ENCODE measurements at regions not wholly inside any gene's neighbourhood (a gene's known extent, or its start where the extent isn't known, plus 50 kb on each side); places are given as distances from the start of the nearest gene placed in this dataset.

DNA sequence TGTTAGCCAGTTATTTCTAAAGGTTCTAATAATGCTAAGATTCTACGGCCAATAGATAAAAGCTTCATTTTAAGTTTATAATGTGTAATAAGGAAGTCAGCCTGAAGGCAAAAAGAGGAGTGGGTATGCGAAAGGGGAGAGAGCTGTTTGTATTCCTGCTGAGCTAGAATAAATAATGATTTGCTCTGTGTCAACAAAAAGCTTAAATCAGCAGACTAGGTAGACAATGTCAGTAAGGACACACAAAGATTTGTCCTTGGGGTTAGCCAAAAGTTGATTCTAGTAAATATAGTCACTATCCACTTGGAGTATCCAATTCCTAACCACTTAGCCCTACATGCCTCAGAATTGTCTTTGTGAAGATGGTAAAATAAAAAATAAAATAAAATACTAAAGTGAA lies 90.3 kb upstream of the GRIA3 start:
- no peak for TF ChIP-seq CREB1 (IDR thresholded peaks at IDR 0.05; ENCODE audit: low read depth)
- no peak for TF ChIP-seq TAF1 (IDR thresholded peaks at IDR 0.05; ENCODE audit: low read depth)
